Large intestine (tissue), 3 donors: ENCODE measurements at regions not wholly inside any gene's neighbourhood (a gene's known extent, or its start where the extent isn't known, plus 50 kb on each side); places are given as distances from the start of the nearest gene placed in this dataset.

Source experiments
- DNase-seq, 2 donors: peaks; one replicate each; pipeline versions ENCODE4 v3.0.0 to v3.0.0-alpha.2; 2013
- H3K27ac ChIP-seq: one replicate; pipeline ENCODE4 v1.5.1; 2013; ENCODE audit warnings: low read length
- H3K27me3 ChIP-seq: 2 replicates; pipeline ENCODE4 v1.6.1; 2013; ENCODE audit warnings: low read length; ENCODE audit not compliant: control insufficient read depth, insufficient read depth
- H3K36me3 ChIP-seq: 2 replicates; pipeline ENCODE4 v1.6.1; 2013; ENCODE audit warnings: low read length; ENCODE audit not compliant: control insufficient read depth, insufficient read depth
- H3K4me1 ChIP-seq: one replicate; pipeline ENCODE4 v1.6.1; 2013; ENCODE audit warnings: low read length; ENCODE audit not compliant: control insufficient read depth, insufficient read depth
- H3K4me3 ChIP-seq: one replicate; pipeline ENCODE4 v1.5.1; 2013; ENCODE audit warnings: low read length
- H3K9me3 ChIP-seq: one replicate; pipeline ENCODE4 v1.6.1; 2013; ENCODE audit warnings: mild to moderate bottlenecking, low read depth, low read length, moderate library complexity; ENCODE audit not compliant: control insufficient read depth
- WGBS: methylation state at CpG from one replicate; pipeline ENCODE4 v1.1.5; 2013; ENCODE audit warnings: low lambda C conversion rate; ENCODE audit not compliant: insufficient coverage; 5-methylcytosine and 5-hydroxymethylcytosine counted together

- Histone ChIP-seq H3K27ac (no peak overlapping the region), H3K27me3 (no peaks in the 10 kb centered on the region), H3K4me1 (no peaks in the 10 kb centered on the region), H3K36me3 (no peaks in the 10 kb centered on the region), H3K4me3 (no peak overlapping the region), H3K9me3 (no peaks in the 10 kb centered on the region)
- 83% methylated on average over 1 of the region's 2 CpGs for WGBS
- DNase-seq = no peak
These were observed 360.4 kb upstream of the KCNH7 start for GRCh38 chr2:163198972-163199371.

DNA sequence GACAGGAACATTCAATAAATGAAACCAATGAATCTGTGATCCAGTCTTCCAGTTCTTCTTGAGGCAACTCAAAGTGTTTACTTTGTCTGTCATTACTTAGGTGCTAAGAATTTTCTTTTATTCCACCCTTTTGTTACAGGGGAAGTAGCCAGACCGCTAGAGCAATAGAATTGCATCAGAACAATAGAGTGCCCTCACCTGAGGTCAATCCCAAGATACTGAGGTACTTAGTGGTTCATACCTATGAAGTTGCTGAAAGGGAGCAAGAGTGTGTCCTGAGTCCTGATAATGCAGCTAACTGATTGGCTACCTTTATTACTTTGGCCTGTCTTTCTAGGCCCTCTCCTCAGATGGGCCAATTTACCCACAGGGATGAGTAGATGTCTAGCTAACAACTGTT lies 359.4 kb upstream of the KCNH7 start:
- Histone ChIP-seq H3K9me3 (no peaks in the 10 kb centered on the region), H3K27ac (no peak overlapping the region), H3K4me3 (no peak overlapping the region), H3K4me1 (no peaks in the 10 kb centered on the region), H3K36me3 (no peaks in the 10 kb centered on the region), H3K27me3 (no peaks in the 10 kb centered on the region)
- DNase-seq = no peak
- no CpG with 5 or more reads among the region's 1 CpG for WGBS

- Histone ChIP-seq H3K9me3 (no peaks in the 10 kb centered on the region), H3K27me3 (no peaks in the 10 kb centered on the region)
- no peak for DNase-seq
These were observed 352.8 kb upstream of the KCNH7 start for GRCh38 chr2:163191372-163191771.

GRCh38 chr2:163187995-163188655 lies 349.6 kb upstream of the KCNH7 start:
- H3K4me3 ChIP-seq = no peak overlapping the region
- WGBS = 92% methylated on average over 2 of the region's 7 CpGs
- no peaks in the 10 kb centered on the region for H3K9me3 ChIP-seq
- H3K36me3 ChIP-seq = no peaks in the 10 kb centered on the region
- H3K4me1 ChIP-seq = no peaks in the 10 kb centered on the region
- no peak for DNase-seq
- H3K27me3 ChIP-seq = no peaks in the 10 kb centered on the region
- H3K27ac ChIP-seq = no peak overlapping the region

More at GRCh38 chr2:163191372-163191771, 352.8 kb upstream of the KCNH7 start:
- H3K36me3 ChIP-seq = no peaks in the 10 kb centered on the region
- H3K27ac ChIP-seq = no peak overlapping the region
- H3K4me3 ChIP-seq = no peak overlapping the region
- H3K4me1 ChIP-seq = no peaks in the 10 kb centered on the region

DNA sequence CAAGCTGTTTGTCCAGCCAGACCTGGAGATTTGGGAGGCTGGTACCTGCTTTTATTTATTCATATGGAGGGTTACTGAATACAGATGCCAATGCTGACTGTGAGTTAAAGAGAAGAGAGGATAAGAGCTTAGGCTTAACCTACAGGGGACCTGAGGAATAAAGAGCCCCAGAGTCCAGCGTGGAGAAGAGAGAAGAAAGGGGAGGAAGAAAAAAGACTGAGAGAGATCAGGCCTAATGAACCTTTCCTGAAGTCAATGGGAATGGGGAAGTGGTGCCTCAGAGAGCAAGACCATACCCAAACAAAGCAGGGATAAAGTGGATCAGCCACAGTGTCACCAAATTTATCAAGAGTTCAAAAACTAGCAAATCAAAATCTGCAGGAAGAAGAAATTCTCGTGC lies 348.6 kb upstream of the KCNH7 start:
- H3K4me3 ChIP-seq = no peak overlapping the region
- WGBS = 36% methylated on average over 1 of the region's 2 CpGs
- no peak overlapping the region for H3K27ac ChIP-seq
- H3K4me1 ChIP-seq = no peaks in the 10 kb centered on the region
- H3K9me3 ChIP-seq = no peaks in the 10 kb centered on the region
- no peaks in the 10 kb centered on the region for H3K27me3 ChIP-seq
- H3K36me3 ChIP-seq = no peaks in the 10 kb centered on the region
- no peak for DNase-seq

GRCh38 chr2:163185160-163185559 lies 346.6 kb upstream of the KCNH7 start:
- Histone ChIP-seq H3K27ac (no peak overlapping the region), H3K4me3 (no peak overlapping the region), H3K4me1 (no peaks in the 10 kb centered on the region), H3K27me3 (no peaks in the 10 kb centered on the region), H3K9me3 (no peaks in the 10 kb centered on the region), H3K36me3 (no peaks in the 10 kb centered on the region)
- WGBS = 100% methylated on average over 1 of the region's 2 CpGs
- DNase-seq = no peak

DNA sequence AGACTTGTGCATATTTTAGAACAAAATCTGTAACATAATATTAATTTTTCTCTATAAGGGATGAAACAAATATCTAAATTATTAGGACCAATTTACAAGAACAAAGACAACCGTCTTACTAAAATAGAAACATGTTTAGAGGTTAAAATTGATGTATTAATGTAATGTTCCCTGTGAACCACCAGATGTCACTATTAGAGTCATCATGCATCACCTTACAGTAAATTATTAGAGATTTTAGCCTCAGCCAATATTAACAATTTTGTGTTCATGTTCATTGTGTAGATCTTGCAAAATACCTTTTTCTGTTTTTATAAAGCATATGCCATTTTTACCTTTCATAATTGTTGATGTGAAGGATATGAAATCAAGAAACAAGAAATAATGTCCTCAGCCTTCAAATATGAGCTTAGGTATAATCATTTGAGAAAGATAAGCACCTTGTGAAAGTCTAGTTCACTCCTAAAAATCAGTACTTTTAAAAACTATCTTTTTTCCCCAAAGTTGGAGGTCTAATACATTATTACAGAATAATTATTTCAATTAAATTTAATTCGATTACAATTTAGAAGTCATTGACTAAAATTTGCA lies 344.3 kb upstream of the KCNH7 start:
- no peak overlapping the region for H3K27ac ChIP-seq
- H3K4me1 ChIP-seq = no peaks in the 10 kb centered on the region
- H3K27me3 ChIP-seq = no peaks in the 10 kb centered on the region
- no peaks in the 10 kb centered on the region for H3K9me3 ChIP-seq
- H3K36me3 ChIP-seq = no peaks in the 10 kb centered on the region
- no peak for DNase-seq
- no peak overlapping the region for H3K4me3 ChIP-seq
- WGBS = 100% methylated on average over 1 of the region's 2 CpGs

DNA sequence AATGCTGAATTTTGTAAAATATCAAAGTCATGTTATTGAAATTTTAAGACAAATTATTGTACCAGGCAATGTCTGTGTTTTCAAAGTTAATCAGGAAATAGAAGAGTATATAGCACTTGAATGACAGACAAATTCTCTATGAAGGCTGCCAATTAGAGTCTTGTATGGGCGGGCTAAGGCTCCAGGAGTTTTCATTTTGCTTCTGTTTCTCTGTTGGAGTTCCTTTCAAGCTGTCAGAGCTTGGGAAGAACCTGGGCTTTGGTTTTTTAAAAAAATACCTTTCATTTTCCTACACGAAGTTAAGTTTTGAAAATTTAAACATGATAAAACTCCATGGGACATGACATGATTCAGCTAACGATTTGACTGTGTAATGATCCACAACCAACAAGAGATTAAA lies 339.0 kb upstream of the KCNH7 start:
- H3K9me3 ChIP-seq = no peaks in the 10 kb centered on the region
- H3K36me3 ChIP-seq = no peaks in the 10 kb centered on the region
- no peak for DNase-seq
- no peak overlapping the region for H3K27ac ChIP-seq
- 33% methylated on average over 1 of the region's 3 CpGs for WGBS
- H3K27me3 ChIP-seq = no peaks in the 10 kb centered on the region
- no peak overlapping the region for H3K4me3 ChIP-seq
- H3K4me1 ChIP-seq = no peaks in the 10 kb centered on the region

DNA sequence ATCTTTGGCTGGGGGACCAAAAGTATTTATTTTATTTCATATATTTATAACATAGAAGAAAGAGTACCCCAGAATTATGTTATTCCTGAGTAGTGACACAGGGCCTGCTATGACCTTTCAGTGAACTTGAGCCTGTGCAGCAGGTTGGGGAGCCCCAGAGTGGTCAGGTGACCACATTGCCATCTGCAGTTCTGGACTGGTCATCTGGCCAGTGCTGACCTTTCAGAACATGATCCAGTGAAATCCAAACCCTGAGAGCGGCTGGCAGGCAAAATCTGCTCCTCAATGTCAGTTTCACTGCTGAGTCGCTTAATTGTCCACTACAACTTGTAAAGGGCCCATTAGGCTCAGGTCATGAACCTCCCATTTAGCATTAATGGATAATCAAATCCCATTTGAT lies 336.7 kb upstream of the KCNH7 start:
- Histone ChIP-seq H3K9me3 (no peaks in the 10 kb centered on the region), H3K27me3 (no peaks in the 10 kb centered on the region), H3K27ac (no peak overlapping the region), H3K4me3 (no peak overlapping the region), H3K4me1 (no peaks in the 10 kb centered on the region), H3K36me3 (no peaks in the 10 kb centered on the region)
- DNase-seq = no peak
- no CpG with 5 or more reads among the region's 2 CpGs for WGBS

GRCh38 chr2:163173591-163173990 lies 335.0 kb upstream of the KCNH7 start:
- no peaks in the 10 kb centered on the region for H3K36me3 ChIP-seq
- H3K27ac ChIP-seq = no peak overlapping the region
- no peaks in the 10 kb centered on the region for H3K27me3 ChIP-seq
- no peak for DNase-seq
- no peaks in the 10 kb centered on the region for H3K9me3 ChIP-seq
- H3K4me3 ChIP-seq = no peak overlapping the region
- WGBS = no CpG with 5 or more reads among the region's 1 CpG
- H3K4me1 ChIP-seq = no peaks in the 10 kb centered on the region
